HL-60/S4 treated with retinoic acid at 250 ng/mL for 4 days and 3 days (cell line): ENCODE measurements at regions not wholly inside any gene's neighbourhood (a gene's known extent, or its start where the extent isn't known, plus 50 kb on each side); places are given as distances from the start of the nearest gene placed in this dataset.
"Not testable (repeated sequence)": the region's sequence is repeated elsewhere in the genome, so short reads cannot be mapped to it uniquely, and the experiment has no call there.

Source experiments
- in situ Hi-C: fragments of 300-500 bp; cut with MboI; formaldehyde crosslinking; loops from 2 replicates; pipeline ENCODE4 v1.7.0; 2022; ENCODE audit warnings: low sequenced_read_pairs

DNA sequence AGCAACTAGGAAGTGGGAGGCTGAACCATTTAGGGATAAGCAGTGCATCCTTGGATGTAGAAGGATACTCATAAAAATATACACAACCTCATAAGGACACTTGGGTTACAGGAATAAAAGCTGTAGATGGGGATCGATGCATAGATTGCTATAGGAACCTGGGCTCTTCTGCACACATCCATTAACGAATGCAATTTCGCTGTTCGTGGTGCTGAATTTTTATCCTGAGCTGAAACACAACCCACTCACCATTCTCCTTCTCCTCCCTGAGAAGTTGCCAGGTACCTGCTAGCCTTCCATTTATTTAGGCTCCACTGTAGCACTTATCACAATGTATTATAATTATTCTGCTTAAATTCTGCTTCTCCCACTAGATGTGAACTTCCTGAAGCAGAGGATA is 320.6 kb upstream of the BRINP1 start:
- in situ Hi-C loops = no loop called here

DNA sequence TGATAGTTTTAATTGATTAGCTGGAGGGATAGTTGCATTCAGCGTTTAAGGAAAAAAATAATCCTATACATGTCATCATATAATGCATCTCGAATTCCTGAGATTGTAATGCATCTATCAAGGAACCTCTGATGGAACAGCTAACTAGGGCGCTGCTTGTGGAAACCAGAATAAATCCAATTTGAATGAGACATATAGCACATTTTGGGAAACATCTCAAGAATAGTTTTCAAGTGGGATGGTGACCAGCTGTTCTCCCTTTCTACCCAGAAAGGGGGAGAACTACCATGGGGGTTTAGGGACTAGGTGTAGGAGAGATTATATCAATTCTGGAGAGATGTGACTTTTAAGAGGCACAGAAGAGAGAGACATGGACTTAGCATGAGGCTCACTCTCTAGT is 319.3 kb upstream of the BRINP1 start:
- in situ Hi-C loops = no loop called here

DNA sequence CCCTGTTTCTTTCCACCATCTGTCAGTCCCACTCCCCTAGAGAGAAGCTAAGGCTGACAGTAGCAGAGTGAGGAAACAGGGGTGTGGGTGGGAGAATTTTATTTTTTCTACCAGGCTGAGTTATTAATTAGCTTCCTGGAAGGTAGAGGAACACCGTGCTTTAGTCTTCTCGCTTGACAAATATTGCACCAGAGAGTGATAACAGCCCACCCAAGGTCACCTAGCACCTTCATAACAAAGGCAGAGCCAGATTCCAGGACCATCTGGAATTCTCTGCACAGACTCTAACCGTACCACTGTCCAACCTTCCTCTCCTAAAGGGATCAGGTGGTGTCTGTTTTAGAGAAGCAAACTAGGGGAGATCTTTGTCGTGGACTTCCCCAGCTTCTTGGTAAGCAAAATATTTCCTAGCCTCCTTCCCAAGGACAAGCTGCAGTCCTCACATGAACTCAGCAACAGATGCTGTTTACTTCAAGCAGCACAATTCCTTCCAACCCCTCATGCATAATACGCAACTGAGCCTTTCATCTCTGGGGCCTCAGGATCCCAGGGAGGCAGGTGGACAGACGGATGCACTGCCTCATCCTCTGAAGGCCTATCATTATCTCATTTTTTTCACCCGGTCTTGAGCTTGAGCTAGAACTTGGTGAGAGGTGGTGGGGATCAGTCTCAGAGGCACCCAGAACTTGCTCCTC is 308.7 kb upstream of the BRINP1 start:
- in situ Hi-C loops = no loop called here

DNA sequence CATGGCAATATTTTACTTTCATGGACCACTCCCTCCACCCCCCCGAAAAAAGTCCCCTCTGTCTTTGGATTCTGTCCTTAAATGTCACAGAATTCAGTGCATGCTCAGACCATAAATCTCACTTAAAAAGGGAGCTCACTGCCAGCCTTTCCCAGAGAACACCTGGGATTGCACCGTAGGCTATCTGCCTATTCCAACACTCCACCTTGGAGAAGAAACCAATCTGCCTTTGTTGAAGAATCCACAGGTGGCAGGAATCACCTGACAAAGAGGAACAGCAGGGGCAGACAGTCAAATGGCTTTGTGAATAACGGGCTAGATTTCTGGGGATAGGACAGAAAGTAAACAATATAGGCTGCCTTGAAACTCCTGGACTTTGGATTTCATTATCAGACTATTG is 306.7 kb upstream of the BRINP1 start:
- in situ Hi-C loops = no loop called here

GRCh38 chr9:119672763-119673162 is 303.5 kb upstream of the BRINP1 start:
- in situ Hi-C loops = not testable (repeated sequence)

- in situ Hi-C loops = no loop called here
Measured at GRCh38 chr9:119667916-119668315, 298.7 kb upstream of the BRINP1 start.

- in situ Hi-C loops = no loop called here
Measured at GRCh38 chr9:119667163-119667562, 297.9 kb upstream of the BRINP1 start.

DNA sequence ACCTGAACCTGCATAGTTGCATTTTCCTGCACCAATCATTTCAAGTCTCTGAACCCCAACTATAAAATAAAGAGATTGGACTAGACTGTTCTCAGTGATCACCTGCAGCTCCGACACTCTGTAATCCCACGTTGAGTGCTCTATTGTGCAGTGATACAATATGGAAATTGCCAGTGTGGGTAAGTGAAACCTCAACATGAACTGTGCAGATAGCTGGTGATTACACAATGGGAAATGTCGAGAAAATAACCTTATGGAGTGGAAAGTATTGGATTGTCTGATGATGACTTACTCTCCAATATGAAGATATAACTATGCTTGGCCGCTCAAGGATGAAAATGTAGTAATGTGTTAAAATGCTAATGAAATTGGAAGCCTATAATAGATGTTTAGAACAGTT is 293.1 kb upstream of the BRINP1 start:
- in situ Hi-C loops = no loop called here

DNA sequence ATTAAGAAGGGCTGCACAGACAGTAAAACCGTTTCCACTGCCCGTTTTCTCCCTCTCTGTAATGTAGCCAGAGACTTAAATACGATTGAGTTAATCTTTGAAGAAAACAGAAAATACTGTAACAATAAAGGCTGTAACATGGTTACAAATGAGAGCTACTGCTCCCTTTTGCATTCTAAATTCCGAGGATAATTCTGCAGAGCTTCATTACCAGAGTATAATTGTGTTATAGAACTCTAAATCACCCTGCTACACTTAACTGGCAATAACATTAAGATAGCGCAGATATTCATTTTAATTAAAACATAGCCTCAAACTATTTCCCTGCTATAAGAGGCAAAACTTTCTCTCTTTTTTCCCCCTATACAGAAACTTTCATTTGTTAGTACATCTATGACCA is 283.7 kb upstream of the BRINP1 start:
- in situ Hi-C loops = no loop called here

DNA sequence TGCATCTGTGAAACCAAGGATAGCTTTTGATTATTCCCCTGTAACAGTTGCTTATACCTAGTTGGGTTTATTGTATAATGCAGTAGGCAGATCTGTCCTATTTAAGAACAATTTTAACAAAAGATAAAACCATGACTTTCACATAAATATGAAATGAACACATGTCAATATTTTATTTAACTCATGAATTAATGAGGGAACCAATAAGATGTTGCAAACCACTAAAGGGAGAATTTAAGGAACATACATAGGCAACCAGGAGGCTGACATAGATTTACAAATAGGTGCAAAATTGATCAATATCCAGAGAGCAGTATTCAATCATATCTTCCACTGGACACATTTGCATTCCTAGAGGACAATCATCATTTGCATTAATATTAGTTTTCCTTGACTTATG is 280.0 kb upstream of the BRINP1 start:
- in situ Hi-C loops = no loop called here

DNA sequence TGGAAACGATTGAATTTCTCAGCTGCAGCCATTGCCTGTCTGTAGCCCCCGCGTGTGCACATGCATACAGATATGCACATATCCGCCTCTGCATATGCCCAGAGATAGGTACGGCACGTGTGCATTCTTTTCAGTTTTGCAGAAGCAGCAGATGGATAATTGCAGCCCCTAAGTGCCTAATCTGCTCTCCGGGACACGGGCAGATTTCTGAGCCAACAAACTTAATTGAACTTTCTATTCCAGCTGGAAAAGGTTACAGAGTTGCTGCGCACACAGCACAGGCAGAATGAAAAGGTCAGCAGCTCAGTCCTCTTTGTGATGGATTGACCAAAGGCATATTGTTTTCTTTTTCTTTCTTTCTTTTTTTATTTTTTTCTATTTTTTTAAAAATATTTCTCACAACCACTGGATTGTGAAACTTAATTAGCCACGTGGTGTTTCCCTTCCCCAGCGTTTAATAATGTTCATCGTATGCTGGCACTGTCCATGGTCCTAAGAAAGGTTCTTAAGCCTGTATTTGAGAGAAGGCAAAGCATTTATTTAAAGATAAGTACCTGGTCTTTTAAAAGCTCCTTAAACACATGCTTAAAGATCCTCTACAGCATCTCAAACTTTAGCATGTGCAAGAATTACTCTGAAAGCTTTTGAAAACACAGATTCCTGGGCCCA is 270.2 kb upstream of the BRINP1 start:
- in situ Hi-C loops = no loop called here

GRCh38 chr9:119634006-119634405 is 264.8 kb upstream of the BRINP1 start:
- in situ Hi-C loops = no loop called here

DNA sequence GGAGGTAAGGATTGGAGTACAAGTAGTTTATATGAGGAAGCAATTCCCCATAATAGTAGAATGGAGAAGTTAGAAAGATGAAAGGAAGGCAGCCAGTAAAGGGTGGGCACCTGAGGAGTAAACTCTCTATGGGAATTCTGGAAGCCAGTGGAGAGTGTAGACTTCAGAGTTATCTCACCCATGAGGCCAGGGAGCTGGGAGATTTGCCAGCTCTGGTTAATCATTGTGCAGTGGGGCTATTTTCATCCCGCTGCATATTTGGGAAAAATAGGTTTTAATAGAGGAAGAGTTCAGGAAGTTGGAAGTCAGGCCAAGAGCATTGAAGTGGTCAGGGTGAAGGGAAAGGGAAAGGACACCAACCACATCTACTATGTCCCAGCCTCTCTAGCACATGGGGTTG is 242.3 kb upstream of the BRINP1 start:
- in situ Hi-C loops = no loop called here

- in situ Hi-C loops = no loop called here
Measured at GRCh38 chr9:119609277-119609971, 240.2 kb upstream of the BRINP1 start.

DNA sequence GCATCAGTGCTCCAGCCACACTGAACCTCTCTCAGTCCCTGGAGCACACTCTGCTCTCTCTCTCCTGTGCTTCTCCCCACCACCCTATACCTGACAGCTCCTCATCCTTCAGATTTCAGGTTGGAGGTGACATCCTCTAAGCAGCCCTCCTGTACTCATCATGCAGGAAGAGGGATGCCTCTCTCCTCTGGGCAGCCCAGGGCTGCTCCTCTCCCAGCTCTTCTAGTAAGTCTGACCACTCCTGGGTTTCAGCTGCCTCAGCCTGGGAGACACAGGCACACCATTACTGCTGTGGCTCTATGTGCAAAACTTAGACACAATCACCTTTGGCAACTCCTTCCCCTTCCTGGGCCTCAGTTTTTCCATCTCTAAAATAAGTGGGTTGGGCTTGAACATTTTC is 232.4 kb upstream of the BRINP1 start:
- in situ Hi-C loops = no loop called here

DNA sequence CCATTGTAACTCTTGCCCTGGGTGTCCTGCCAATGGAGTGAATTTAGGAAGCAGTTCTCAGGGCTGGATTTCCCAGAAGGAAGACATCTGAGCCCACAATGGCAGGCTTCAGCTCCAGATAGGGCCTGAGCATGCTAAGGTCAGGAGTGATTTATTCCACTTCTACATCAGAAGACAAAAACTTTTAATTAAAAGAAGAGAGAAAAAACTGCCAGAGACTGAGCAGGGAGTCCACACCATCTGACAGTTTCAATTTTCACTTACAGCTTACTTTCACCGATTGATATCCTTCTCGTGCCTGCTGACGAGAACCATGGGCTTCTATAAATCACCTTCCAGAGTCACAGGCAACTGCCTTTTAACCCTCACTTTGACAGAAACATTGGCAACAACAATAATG is 228.3 kb upstream of the BRINP1 start:
- in situ Hi-C loops = no loop called here

DNA sequence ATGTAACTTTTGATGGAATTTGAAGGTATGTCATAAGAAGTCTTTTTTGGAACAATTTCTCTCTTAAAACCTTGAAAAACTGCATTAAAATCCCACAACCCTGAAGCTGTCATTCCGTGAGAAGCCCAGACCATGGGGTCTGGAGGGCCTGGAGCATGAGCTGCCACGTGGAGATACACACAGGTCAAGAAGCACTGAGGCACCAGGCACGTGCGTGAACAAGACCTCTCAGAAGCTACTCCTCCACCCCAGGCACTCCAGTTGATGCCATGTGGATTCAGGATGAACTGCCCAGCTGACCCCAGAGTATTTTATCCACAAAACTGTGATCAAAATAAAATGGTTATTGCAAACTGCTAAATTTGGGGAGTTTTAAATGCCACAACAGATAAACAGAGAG is 227.5 kb upstream of the BRINP1 start:
- in situ Hi-C loops = no loop called here

GRCh38 chr9:119588874-119589744 is 219.9 kb upstream of the BRINP1 start:
- in situ Hi-C loops = no loop called here

GRCh38 chr9:119577881-119578280 is 208.6 kb upstream of the BRINP1 start:
- in situ Hi-C loops = no loop called here

- in situ Hi-C loops = loop anchor here (25.0 kb wide), 1 partner anchor 902 kb away; no protein-coding TSS in a partner anchor
Measured at GRCh38 chr9:119559986-119560385, 190.8 kb upstream of the BRINP1 start.

DNA sequence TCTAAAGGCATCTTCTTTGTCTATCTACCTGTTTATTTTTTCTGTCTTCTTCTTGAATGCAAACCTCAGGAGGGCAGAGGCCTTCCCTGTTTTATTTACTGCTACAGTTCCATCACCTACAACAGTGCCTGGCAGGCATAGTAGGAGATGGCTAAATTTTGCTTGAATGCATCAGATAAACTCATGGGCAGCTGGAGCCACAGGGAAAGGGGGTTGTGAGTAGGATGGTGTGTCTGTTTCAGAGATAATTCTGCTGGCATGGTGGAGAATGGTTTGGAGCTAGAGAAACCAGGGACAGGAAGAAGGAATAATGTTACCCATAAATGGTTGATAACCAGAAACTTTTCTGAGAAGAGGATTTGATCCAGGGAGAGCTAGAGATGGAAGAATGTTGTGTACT is 189.8 kb upstream of the BRINP1 start:
- in situ Hi-C loops = loop anchor here (25.0 kb wide), 1 partner anchor 903 kb away; no protein-coding TSS in a partner anchor
